Stomach smooth muscle (tissue), 2 donors: ENCODE measurements at regions not wholly inside any gene's neighbourhood (a gene's known extent, or its start where the extent isn't known, plus 50 kb on each side); places are given as distances from the start of the nearest gene placed in this dataset.

Experiments
- H3K27ac ChIP-seq: one replicate; pipeline ENCODE4 v1.7.0; 2013; ENCODE audit warnings: mild to moderate bottlenecking, low read length, inconsistent platforms
- H3K27me3 ChIP-seq, 2 donors: one replicate each; pipeline ENCODE4 v1.7.0; 2013; ENCODE audit warnings: low read length in 2 of 2; ENCODE audit not compliant: insufficient read depth in 2 of 2, control insufficient read depth in 1 of 2
- H3K36me3 ChIP-seq, 2 donors: one replicate each; pipeline ENCODE4 v1.7.0; 2013; ENCODE audit warnings: low read length in 2 of 2; ENCODE audit not compliant: control insufficient read depth in 2 of 2, insufficient read depth in 2 of 2
- H3K4me1 ChIP-seq: one replicate; pipeline ENCODE4 v1.7.0; 2013; ENCODE audit warnings: low read length; ENCODE audit not compliant: control insufficient read depth, insufficient read depth
- H3K4me3 ChIP-seq, 2 donors: one replicate each; pipeline ENCODE4 v1.7.0; 2013; ENCODE audit warnings: low read length in 2 of 2
- H3K9ac ChIP-seq, 2 donors: one replicate each; pipeline ENCODE4 v1.7.0; 2013; ENCODE audit warnings: low read length in 2 of 2, mild to moderate bottlenecking in 1 of 2
- H3K9me3 ChIP-seq, 2 donors: one replicate each; pipeline ENCODE4 v1.7.0; 2013; ENCODE audit warnings: low read length in 2 of 2; ENCODE audit not compliant: control insufficient read depth in 2 of 2
- donor health status: healthy.
- donor health status: Pancreatic carcinoma.

DNA sequence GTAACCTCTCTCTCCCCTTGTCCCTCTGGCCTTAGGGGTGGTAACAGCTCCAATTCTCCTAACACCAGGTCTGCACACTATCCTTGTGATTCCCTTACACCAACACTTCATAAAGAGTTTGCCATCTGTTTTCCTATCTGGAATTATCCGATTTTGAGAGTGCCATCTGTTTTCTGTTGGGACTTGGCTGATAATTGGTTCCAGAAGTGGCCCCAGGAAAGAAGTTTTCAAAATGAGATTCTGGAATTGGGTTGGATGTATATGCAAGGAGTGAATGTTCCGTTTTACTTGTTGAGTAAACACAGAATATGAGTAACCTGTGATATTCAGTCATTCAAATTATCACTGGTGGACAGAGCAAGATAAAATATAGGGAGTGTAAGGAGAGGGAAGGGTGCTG, 134.1 kb upstream of the HS3ST3A1 start:
- no peaks in the 10 kb centered on the region for H3K4me1 ChIP-seq
- no peaks in the 10 kb centered on the region for H3K9me3 ChIP-seq
- no peak overlapping the region for H3K27ac ChIP-seq

DNA sequence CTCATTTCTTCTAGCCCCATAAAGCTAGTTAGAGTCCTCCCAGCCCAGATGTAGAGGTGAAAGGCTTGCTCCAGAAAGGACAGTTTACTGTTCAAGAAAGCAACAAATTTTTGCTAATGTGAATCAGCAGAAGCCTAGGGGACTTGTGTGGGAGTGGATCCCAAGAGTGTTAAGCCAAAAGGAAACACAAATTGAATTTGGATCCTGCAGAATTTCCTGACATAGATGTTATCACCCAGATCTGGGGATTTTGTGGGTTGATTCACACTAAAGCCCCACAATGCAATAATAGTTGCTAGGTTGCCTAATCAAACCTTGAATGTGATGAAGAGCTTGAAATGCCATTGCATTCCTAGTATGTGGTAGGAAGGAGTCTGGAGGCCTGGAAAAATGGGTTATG, 135.2 kb upstream of the HS3ST3A1 start:
- no peaks in the 10 kb centered on the region for H3K4me1 ChIP-seq
- H3K27me3 ChIP-seq = no peaks in the 10 kb centered on the region
- no peak overlapping the region for H3K4me3 ChIP-seq
- H3K9me3 ChIP-seq = no peaks in the 10 kb centered on the region
- no peak overlapping the region for H3K9ac ChIP-seq
- no peaks in the 10 kb centered on the region for H3K36me3 ChIP-seq
- H3K27ac ChIP-seq = no peak overlapping the region

More for the DNA sequence above, 134.1 kb upstream of the HS3ST3A1 start:
- Histone ChIP-seq H3K27me3 (no peaks in the 10 kb centered on the region), H3K4me3 (no peak overlapping the region), H3K36me3 (no peaks in the 10 kb centered on the region), H3K9ac (no peak overlapping the region)

- H3K36me3 ChIP-seq = no peaks in the 10 kb centered on the region
- peaks cover 0 to 4% of the 10 kb centered on the region in 2 donors for H3K9me3 ChIP-seq
- no peaks in the 10 kb centered on the region for H3K4me1 ChIP-seq
- no peak overlapping the region for H3K27ac ChIP-seq
- no peaks in the 10 kb centered on the region for H3K27me3 ChIP-seq
- H3K9ac ChIP-seq = no peak overlapping the region
- H3K4me3 ChIP-seq = no peak overlapping the region
These were observed 139.0 kb upstream of the HS3ST3A1 start for GRCh38 chr17:13740686-13741085.

GRCh38 chr17:13741744-13742143, 140.0 kb upstream of the HS3ST3A1 start:
- Histone ChIP-seq H3K27me3 (no peaks in the 10 kb centered on the region), H3K4me1 (no peaks in the 10 kb centered on the region), H3K4me3 (no peak overlapping the region), H3K9ac (no peak overlapping the region), H3K27ac (no peak overlapping the region), H3K36me3 (no peaks in the 10 kb centered on the region), H3K9me3 (peaks cover 0 to 4% of the 10 kb centered on the region in 2 donors)

GRCh38 chr17:13743906-13744305, 142.2 kb upstream of the HS3ST3A1 start:
- H3K36me3 ChIP-seq = no peaks in the 10 kb centered on the region
- H3K9me3 ChIP-seq = peaks cover 0 to 4% of the 10 kb centered on the region in 2 donors
- no peak overlapping the region for H3K9ac ChIP-seq
- H3K27ac ChIP-seq = no peak overlapping the region
- H3K4me3 ChIP-seq = no peak overlapping the region
- H3K27me3 ChIP-seq = no peaks in the 10 kb centered on the region
- H3K4me1 ChIP-seq = no peaks in the 10 kb centered on the region

DNA sequence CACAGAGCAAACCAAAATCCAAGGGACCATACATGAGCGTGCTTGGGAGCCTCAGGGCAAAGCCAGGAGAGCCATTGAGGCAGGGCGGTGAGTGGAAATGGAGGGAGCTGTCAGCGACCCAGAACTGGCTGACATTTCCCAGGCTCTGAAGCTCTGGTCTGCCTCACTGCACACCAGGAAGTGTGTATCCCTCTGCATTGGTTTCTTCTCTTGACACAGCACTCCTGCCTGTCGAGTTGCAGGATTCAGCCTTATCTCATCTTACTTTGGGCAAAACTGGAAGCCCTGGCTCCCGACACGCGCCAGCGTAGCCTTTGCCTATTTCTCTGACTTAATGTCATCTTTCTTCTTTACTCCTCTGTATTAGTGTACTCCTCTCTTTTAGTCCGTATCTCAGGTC, 144.7 kb upstream of the HS3ST3A1 start:
- Histone ChIP-seq H3K27me3 (no peaks in the 10 kb centered on the region), H3K4me1 (no peaks in the 10 kb centered on the region), H3K36me3 (no peaks in the 10 kb centered on the region), H3K9ac (no peak overlapping the region), H3K27ac (no peak overlapping the region), H3K9me3 (peaks cover 0 to 4% of the 10 kb centered on the region in 2 donors), H3K4me3 (no peak overlapping the region)

DNA sequence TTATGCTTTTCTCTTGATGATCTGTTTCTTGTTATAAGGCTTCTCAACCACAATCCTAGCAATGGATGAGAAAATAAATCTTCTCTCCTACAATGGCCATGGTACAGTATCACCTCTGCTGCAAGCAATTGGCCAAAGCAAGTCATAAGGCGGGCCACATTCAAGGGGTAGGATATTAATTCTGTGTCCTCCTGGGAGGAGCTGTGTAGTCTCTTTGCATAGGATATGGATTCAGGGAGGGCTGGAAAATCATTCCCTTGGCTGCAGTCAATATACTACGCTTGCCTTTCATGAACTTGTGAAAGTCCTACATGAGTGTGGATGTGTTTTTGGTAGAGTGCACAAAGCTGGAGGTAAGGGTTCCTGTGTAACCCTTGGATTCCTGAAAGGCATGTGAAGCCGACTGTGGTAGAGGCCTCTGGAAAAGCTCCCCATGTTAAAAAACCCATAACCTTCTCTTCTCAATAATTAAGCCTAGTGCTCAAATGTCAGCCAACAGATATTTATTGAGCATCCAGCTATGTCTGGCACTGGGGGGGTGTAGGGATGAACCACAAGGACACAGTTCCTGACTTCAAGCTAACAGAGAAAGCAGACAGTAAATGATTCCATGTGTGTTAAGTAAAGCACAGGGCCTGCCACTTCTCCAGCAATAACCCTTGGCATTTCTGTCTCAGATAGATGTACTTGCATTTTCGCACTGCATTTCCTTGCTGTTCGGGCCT, 147.6 kb upstream of the HS3ST3A1 start:
- Histone ChIP-seq H3K4me3 (no peak overlapping the region), H3K27me3 (no peaks in the 10 kb centered on the region), H3K4me1 (no peaks in the 10 kb centered on the region), H3K9me3 (no peaks in the 10 kb centered on the region), H3K36me3 (no peaks in the 10 kb centered on the region), H3K27ac (no peak overlapping the region), H3K9ac (no peak overlapping the region)

GRCh38 chr17:13749891-13750235, 148.1 kb upstream of the HS3ST3A1 start:
- Histone ChIP-seq H3K27me3 (no peaks in the 10 kb centered on the region), H3K4me3 (no peak overlapping the region), H3K9ac (no peak overlapping the region), H3K4me1 (no peaks in the 10 kb centered on the region), H3K36me3 (no peaks in the 10 kb centered on the region), H3K27ac (no peak overlapping the region), H3K9me3 (no peaks in the 10 kb centered on the region)

GRCh38 chr17:13750816-13751793, 149.4 kb upstream of the HS3ST3A1 start:
- Histone ChIP-seq H3K9me3 (no peaks in the 10 kb centered on the region), H3K27ac (no peak overlapping the region), H3K27me3 (no peaks in the 10 kb centered on the region), H3K4me3 (no peak overlapping the region), H3K9ac (no peak overlapping the region), H3K36me3 (no peaks in the 10 kb centered on the region), H3K4me1 (no peaks in the 10 kb centered on the region)

DNA sequence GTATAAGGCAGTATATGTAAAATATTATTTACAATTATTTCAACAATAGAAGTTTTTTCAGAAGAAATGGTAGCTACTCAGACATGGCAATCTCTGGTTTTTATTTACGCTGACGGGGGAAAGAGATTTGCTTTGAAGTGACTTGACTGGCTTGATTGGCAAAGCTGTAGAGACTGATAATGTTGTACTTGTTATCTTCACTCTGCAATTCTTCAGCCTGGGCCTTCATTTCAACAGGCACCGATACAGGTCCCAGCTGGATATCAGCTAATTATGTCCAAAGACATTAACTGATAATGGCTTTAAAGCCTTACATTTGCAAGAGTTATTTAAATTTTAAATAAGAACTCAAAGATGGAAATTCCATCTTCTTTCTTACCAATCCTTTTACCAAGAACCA, 151.4 kb upstream of the HS3ST3A1 start:
- Histone ChIP-seq H3K27me3 (no peaks in the 10 kb centered on the region), H3K9me3 (no peaks in the 10 kb centered on the region), H3K9ac (no peak overlapping the region), H3K4me1 (no peaks in the 10 kb centered on the region), H3K27ac (no peak overlapping the region), H3K36me3 (no peaks in the 10 kb centered on the region), H3K4me3 (no peak overlapping the region)

- Histone ChIP-seq H3K27ac (no peak overlapping the region), H3K4me1 (no peaks in the 10 kb centered on the region), H3K36me3 (no peaks in the 10 kb centered on the region), H3K9ac (no peak overlapping the region), H3K9me3 (no peaks in the 10 kb centered on the region), H3K4me3 (no peak overlapping the region), H3K27me3 (no peaks in the 10 kb centered on the region)
These were observed 152.0 kb upstream of the HS3ST3A1 start for GRCh38 chr17:13753771-13754170.
